Liver (tissue), 8 donors: ENCODE measurements at regions not wholly inside any gene's neighbourhood (a gene's known extent, or its start where the extent isn't known, plus 50 kb on each side); places are given as distances from the start of the nearest gene placed in this dataset.
A peak's percentile ranks its signal among the peaks of the same experiment; 100 is the strongest.

ENCODE experiments used
- DNase-seq: peaks from one replicate; pipeline ENCODE4 v3.0.0-alpha.2; 2017; ENCODE audit warnings: low spot score
- H3K27ac ChIP-seq, 2 donors: one replicate each; pipeline ENCODE4 v1.7.0; 2013; ENCODE audit warnings: inconsistent platforms in 2 of 2, low read length in 2 of 2, control low read depth in 1 of 2, low read depth in 1 of 2, mild to moderate bottlenecking in 1 of 2
- H3K27me3 ChIP-seq, 4 donors: one replicate each; pipeline versions ENCODE4 v1.6.1 to v1.7.0; 2013; ENCODE audit warnings: low read length in 3 of 4, inconsistent platforms in 1 of 4, mild to moderate bottlenecking in 1 of 4, moderate library complexity in 1 of 4; ENCODE audit not compliant: control insufficient read depth in 4 of 4, insufficient read depth in 4 of 4
- H3K36me3 ChIP-seq, 4 donors: one replicate each; pipeline versions ENCODE4 v1.6.1 to v1.7.0; 2013; ENCODE audit warnings: low read length in 3 of 4, mild to moderate bottlenecking in 3 of 4, low read depth in 1 of 4, moderate library complexity in 1 of 4; ENCODE audit not compliant: control insufficient read depth in 4 of 4, insufficient read depth in 3 of 4
- H3K4me1 ChIP-seq, 4 donors: one replicate each; pipeline versions ENCODE4 v1.6.1 to v1.7.0; 2013; ENCODE audit warnings: low read length in 3 of 4, mild to moderate bottlenecking in 3 of 4, moderate library complexity in 1 of 4; ENCODE audit not compliant: control insufficient read depth in 4 of 4, insufficient read depth in 4 of 4
- H3K4me3 ChIP-seq, 3 donors: one replicate each; pipeline versions ENCODE4 v1.6.1 to v1.7.0; 2013; ENCODE audit warnings: low read length in 3 of 3, control low read depth in 1 of 3, low read depth in 1 of 3, mild to moderate bottlenecking in 1 of 3
- H3K9ac ChIP-seq, 2 donors: one replicate each; pipeline ENCODE4 v1.7.0; 2013; ENCODE audit warnings: low read length in 2 of 2, mild to moderate bottlenecking in 2 of 2, moderate library complexity in 2 of 2, control low read depth in 1 of 2, low read depth in 1 of 2
- H3K9me3 ChIP-seq, 4 donors: one replicate each; pipeline versions ENCODE4 v1.6.1 to v1.7.0; 2013; ENCODE audit warnings: low read length in 3 of 4; ENCODE audit not compliant: control insufficient read depth in 4 of 4
- ATF3 ChIP-seq: IDR thresholded peaks from 2 replicates; pipeline ENCODE4 v1.6.1; 2016; ENCODE audit warnings: antibody characterized with exemption
- CTCF ChIP-seq: fragments of 150-350 bp; IDR thresholded peaks from 2 replicates; pipeline ENCODE4 v1.5.1; 2017; ENCODE audit warnings: improper control_type of control experiment, low read depth, low read length; ENCODE audit not compliant: missing input control
- EGR1 ChIP-seq, 2 donors: IDR thresholded peaks; 2 replicates each; pipeline ENCODE4 v1.6.1; 2016 to 2018; ENCODE audit warnings: antibody characterized with exemption in 2 of 2, low read depth in 2 of 2
- FOXA1 ChIP-seq: IDR thresholded peaks from 2 replicates; pipeline ENCODE4 v1.6.1; 2016; ENCODE audit warnings: antibody characterized with exemption
- FOXA2 ChIP-seq: IDR thresholded peaks from 2 replicates; pipeline ENCODE4 v1.6.1; 2016; ENCODE audit warnings: antibody characterized with exemption
- GABPA ChIP-seq, 2 donors: IDR thresholded peaks in 1 of 2; conservative IDR thresholded peaks in 1 of 2; 2 replicates each; pipeline ENCODE4 v1.6.1; 2016; ENCODE audit warnings: antibody characterized with exemption in 2 of 2, mild to moderate bottlenecking in 1 of 2, moderate library complexity in 1 of 2
- HNF4A ChIP-seq, 2 donors: conservative IDR thresholded peaks; 2 replicates each; pipeline ENCODE4 v1.6.1; 2016; ENCODE audit warnings: antibody characterized with exemption in 2 of 2, mild to moderate bottlenecking in 2 of 2
- HNF4G ChIP-seq: IDR thresholded peaks from 2 replicates; pipeline ENCODE4 v1.6.1; 2016; ENCODE audit warnings: antibody characterized with exemption
- JUND ChIP-seq, 2 donors: IDR thresholded peaks; 2 replicates each; pipeline ENCODE4 v1.6.1; 2016; ENCODE audit warnings: antibody characterized with exemption in 2 of 2
- MAX ChIP-seq: IDR thresholded peaks from 2 replicates; pipeline ENCODE4 v1.6.1; 2016; ENCODE audit warnings: antibody characterized with exemption
- NR2F2 ChIP-seq: IDR thresholded peaks from 2 replicates; pipeline ENCODE4 v1.6.1; 2016; ENCODE audit warnings: antibody characterized with exemption
- RAD21 ChIP-seq, 2 donors: IDR thresholded peaks; 2 replicates each; pipeline ENCODE4 v1.6.1; 2016; ENCODE audit warnings: antibody characterized with exemption in 2 of 2, mild to moderate bottlenecking in 2 of 2
- RXRA ChIP-seq, 2 donors: IDR thresholded peaks; 2 replicates each; pipeline ENCODE4 v1.6.1; 2017 to 2018; ENCODE audit warnings: antibody characterized with exemption in 2 of 2, mild to moderate bottlenecking in 1 of 2
- SP1 ChIP-seq: IDR thresholded peaks from 2 replicates; pipeline ENCODE4 v1.6.1; 2018; ENCODE audit warnings: antibody characterized with exemption, mild to moderate bottlenecking
- TAF1 ChIP-seq: conservative IDR thresholded peaks from 2 replicates; pipeline ENCODE4 v1.6.1; 2016; ENCODE audit warnings: antibody characterized with exemption, mild to moderate bottlenecking
- YY1 ChIP-seq: IDR thresholded peaks from 2 replicates; pipeline ENCODE4 v1.6.1; 2016; ENCODE audit warnings: antibody characterized with exemption, mild to moderate bottlenecking
- WGBS: extraction: QIAGEN DNeasy Blood & Tissue Kit; methylation state at CpG from one replicate; pipeline ENCODE4 v1.1.7; 2013; 5-methylcytosine and 5-hydroxymethylcytosine counted together
- TF ChIP-seq, protein P1 (sequence below): IDR thresholded peaks from 2 replicates; pipeline ENCODE4 v1.6.1; 2016; ENCODE audit warnings: antibody characterized with exemption
- TF ChIP-seq, protein P2 (sequence below): IDR thresholded peaks from 2 replicates; pipeline ENCODE4 v1.6.1; 2016; ENCODE audit warnings: antibody characterized with exemption, mild to moderate bottlenecking
- donor health status: healthy.
- donor health status: healthy.
- donor health status: healthy.
- donor health status: healthy.
- donor health status: healthy.

DNA sequence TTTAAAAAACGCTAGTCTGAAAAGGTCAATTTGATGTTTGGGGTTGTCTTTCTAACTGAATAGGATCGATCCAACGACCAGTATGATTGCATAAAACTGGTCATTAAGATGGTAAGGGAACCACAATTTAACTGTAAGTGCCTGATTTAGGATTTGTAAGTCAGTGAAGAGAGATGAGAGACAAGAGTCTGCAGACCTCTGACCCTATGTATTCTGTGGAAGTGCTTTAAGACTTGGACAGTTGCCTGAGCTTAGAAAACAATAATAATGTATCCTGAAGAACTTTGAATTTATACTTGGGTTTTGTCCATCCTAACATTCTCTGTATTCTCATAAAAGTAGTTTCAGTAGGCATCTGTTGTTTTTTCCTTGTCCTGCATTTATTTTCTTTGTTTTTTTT lies 221.4 kb upstream of the SUCLG2 start:
- no peak for TF ChIP-seq SP1
- no peak for TF ChIP-seq NR2F2
- no peak for TF ChIP-seq RXRA (IDR thresholded peaks at IDR 0.05)
- TF ChIP-seq FOXA1, result no peak
- TF ChIP-seq, protein P1, sequence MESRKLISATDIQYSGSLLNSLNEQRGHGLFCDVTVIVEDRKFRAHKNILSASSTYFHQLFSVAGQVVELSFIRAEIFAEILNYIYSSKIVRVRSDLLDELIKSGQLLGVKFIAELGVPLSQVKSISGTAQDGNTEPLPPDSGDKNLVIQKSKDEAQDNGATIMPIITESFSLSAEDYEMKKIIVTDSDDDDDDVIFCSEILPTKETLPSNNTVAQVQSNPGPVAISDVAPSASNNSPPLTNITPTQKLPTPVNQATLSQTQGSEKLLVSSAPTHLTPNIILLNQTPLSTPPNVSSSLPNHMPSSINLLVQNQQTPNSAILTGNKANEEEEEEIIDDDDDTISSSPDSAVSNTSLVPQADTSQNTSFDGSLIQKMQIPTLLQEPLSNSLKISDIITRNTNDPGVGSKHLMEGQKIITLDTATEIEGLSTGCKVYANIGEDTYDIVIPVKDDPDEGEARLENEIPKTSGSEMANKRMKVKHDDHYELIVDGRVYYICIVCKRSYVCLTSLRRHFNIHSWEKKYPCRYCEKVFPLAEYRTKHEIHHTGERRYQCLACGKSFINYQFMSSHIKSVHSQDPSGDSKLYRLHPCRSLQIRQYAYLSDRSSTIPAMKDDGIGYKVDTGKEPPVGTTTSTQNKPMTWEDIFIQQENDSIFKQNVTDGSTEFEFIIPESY, result no peak
- no peak for TF ChIP-seq HNF4A (conservative IDR thresholded peaks at IDR 0.05)
- no peak for TF ChIP-seq FOXA2
- TF ChIP-seq CTCF, result no peak
- no peak for TF ChIP-seq GABPA (IDR thresholded peaks at IDR 0.05 in 1 of 2, conservative IDR thresholded peaks at IDR 0.05 in 1 of 2)
- no peak for TF ChIP-seq RAD21 (IDR thresholded peaks at IDR 0.05)
- TF ChIP-seq HNF4G, result no peak
- TF ChIP-seq EGR1 (IDR thresholded peaks at IDR 0.05; ENCODE audit: low read depth in 2 of 2), result no peak
- TF ChIP-seq MAX, result no peak
- TF ChIP-seq JUND (IDR thresholded peaks at IDR 0.05), result no peak
- Histone ChIP-seq H3K27me3 (no peaks in the 10 kb centered on the region), H3K9me3 (no peaks in the 10 kb centered on the region), H3K36me3 (no peaks in the 10 kb centered on the region), H3K4me3 (no peak overlapping the region), H3K9ac (no peak overlapping the region), H3K27ac (peak overlapping the region; percentile 33 to 77), H3K4me1 (peaks cover 7 to 28% (median 23%) of the 10 kb centered on the region in 4 donors)
- 26% methylated on average over 3 of the region's 3 CpGs for WGBS
- no peak for DNase-seq

DNA sequence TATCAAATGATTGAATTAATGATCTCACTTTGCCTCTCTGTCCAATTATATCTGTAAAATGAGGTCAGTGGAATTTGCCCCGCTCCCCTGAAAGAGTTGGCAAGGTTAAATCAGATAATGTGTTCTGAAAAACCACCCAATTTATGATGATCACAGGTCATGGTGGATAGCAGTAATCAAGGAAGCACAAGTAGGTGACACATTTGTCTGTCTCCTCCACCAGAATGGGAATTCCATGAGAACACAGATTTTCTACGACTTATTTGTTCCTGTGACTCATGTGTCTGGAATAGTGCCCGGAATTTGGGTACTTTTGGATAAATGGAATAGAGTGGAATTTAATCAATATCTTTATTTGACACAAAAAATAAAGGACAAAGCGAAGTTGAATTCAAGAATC lies 220.9 kb upstream of the SUCLG2 start:
- no peak overlapping the region for H3K4me3 ChIP-seq
- no peak overlapping the region for H3K9ac ChIP-seq
- TF ChIP-seq, protein P2, sequence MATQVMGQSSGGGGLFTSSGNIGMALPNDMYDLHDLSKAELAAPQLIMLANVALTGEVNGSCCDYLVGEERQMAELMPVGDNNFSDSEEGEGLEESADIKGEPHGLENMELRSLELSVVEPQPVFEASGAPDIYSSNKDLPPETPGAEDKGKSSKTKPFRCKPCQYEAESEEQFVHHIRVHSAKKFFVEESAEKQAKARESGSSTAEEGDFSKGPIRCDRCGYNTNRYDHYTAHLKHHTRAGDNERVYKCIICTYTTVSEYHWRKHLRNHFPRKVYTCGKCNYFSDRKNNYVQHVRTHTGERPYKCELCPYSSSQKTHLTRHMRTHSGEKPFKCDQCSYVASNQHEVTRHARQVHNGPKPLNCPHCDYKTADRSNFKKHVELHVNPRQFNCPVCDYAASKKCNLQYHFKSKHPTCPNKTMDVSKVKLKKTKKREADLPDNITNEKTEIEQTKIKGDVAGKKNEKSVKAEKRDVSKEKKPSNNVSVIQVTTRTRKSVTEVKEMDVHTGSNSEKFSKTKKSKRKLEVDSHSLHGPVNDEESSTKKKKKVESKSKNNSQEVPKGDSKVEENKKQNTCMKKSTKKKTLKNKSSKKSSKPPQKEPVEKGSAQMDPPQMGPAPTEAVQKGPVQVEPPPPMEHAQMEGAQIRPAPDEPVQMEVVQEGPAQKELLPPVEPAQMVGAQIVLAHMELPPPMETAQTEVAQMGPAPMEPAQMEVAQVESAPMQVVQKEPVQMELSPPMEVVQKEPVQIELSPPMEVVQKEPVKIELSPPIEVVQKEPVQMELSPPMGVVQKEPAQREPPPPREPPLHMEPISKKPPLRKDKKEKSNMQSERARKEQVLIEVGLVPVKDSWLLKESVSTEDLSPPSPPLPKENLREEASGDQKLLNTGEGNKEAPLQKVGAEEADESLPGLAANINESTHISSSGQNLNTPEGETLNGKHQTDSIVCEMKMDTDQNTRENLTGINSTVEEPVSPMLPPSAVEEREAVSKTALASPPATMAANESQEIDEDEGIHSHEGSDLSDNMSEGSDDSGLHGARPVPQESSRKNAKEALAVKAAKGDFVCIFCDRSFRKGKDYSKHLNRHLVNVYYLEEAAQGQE, result no peak
- TF ChIP-seq RAD21 (IDR thresholded peaks at IDR 0.05) (no peak), HNF4A (conservative IDR thresholded peaks at IDR 0.05) (peak; percentile 78 to 80), SP1 (peak; percentile 66), FOXA1 (no peak), ATF3 (peak; percentile 76), RXRA (IDR thresholded peaks at IDR 0.05) (peak; percentile 52 to 60), FOXA2 (no peak), JUND (IDR thresholded peaks at IDR 0.05) (peak; percentile 87 to 94), EGR1 (IDR thresholded peaks at IDR 0.05; ENCODE audit: low read depth in 2 of 2) (no peak), TAF1 (no peak), CTCF (no peak), GABPA (IDR thresholded peaks at IDR 0.05 in 1 of 2, conservative IDR thresholded peaks at IDR 0.05 in 1 of 2) (peak in 1 of 2 donors; percentile 17), NR2F2 (no peak), MAX (no peak), YY1 (peak; percentile 34), HNF4G (peak; percentile 53)
- TF ChIP-seq, protein P1, result no peak
- no peak for DNase-seq
- peaks cover 7 to 28% (median 26%) of the 10 kb centered on the region in 4 donors for H3K4me1 ChIP-seq
- no peaks in the 10 kb centered on the region for H3K9me3 ChIP-seq
- no peaks in the 10 kb centered on the region for H3K36me3 ChIP-seq
- H3K27ac ChIP-seq, result peak overlapping the region; percentile 36 to 67
- H3K27me3 ChIP-seq, result no peaks in the 10 kb centered on the region
- 23% methylated on average over 4 of the region's 4 CpGs for WGBS
